Endodermal cell (in vitro differentiated cells): ENCODE measurements at regions not wholly inside any gene's neighbourhood (a gene's known extent, or its start where the extent isn't known, plus 50 kb on each side); places are given as distances from the start of the nearest gene placed in this dataset.

ENCODE experiments used
- DNase-seq: peaks from one replicate; pipeline ENCODE4 v3.0.0-alpha.2; 2017
- H3K27ac ChIP-seq: 2 replicates; pipeline ENCODE4 v1.5.1; 2013; ENCODE audit warnings: mild to moderate bottlenecking, low read depth, low read length, moderate library complexity
- H3K27me3 ChIP-seq: 2 replicates; pipeline ENCODE4 v1.6.1; 2013; ENCODE audit warnings: mild to moderate bottlenecking, low read length, moderate library complexity; ENCODE audit not compliant: insufficient read depth, control insufficient read depth, poor library complexity, severe bottlenecking
- H3K36me3 ChIP-seq: 2 replicates; pipeline ENCODE4 v1.7.0; 2013; ENCODE audit warnings: mild to moderate bottlenecking, low read length, moderate library complexity; ENCODE audit not compliant: control insufficient read depth, insufficient read depth
- H3K4me1 ChIP-seq: one replicate; pipeline ENCODE4 v1.7.0; 2013; ENCODE audit warnings: low read length; ENCODE audit not compliant: control insufficient read depth, insufficient read depth
- H3K4me3 ChIP-seq: 2 replicates; pipeline ENCODE4 v1.5.1; 2013; ENCODE audit warnings: mild to moderate bottlenecking, low read length, moderate library complexity
- H3K9ac ChIP-seq: 2 replicates; pipeline ENCODE4 v1.6.1; 2013; ENCODE audit warnings: mild to moderate bottlenecking, low read length, moderate library complexity; ENCODE audit not compliant: poor library complexity, severe bottlenecking; ENCODE audit errors: extremely low read depth
- H3K9me3 ChIP-seq: 2 replicates; pipeline ENCODE4 v1.6.1; 2013; ENCODE audit warnings: mild to moderate bottlenecking, low read length, moderate library complexity; ENCODE audit not compliant: control insufficient read depth
- H3K27ac Mint-ChIP-seq: 2 replicates; pipeline ENCODE4 v1.8.0; 2020; ENCODE audit warnings: mixed read lengths
- H3K27me3 Mint-ChIP-seq: 2 replicates; pipeline ENCODE4 v1.8.0; 2021; ENCODE audit warnings: mild to moderate bottlenecking, mixed read lengths; ENCODE audit not compliant: insufficient read depth
- H3K36me3 Mint-ChIP-seq: 2 replicates; pipeline ENCODE4 v1.8.0; 2020; ENCODE audit warnings: low read depth, mixed read lengths
- H3K4me1 Mint-ChIP-seq: 2 replicates; pipeline ENCODE4 v1.8.0; 2020; ENCODE audit warnings: mixed read lengths
- H3K4me3 Mint-ChIP-seq: 2 replicates; pipeline ENCODE4 v1.8.0; 2020; ENCODE audit warnings: mild to moderate bottlenecking, moderate library complexity, mixed read lengths
- H3K9me3 Mint-ChIP-seq: 2 replicates; pipeline ENCODE4 v1.8.0; 2020; ENCODE audit warnings: mild to moderate bottlenecking, mixed read lengths
- CTCF ChIP-seq: fragments of 200-600 bp; sonication (generic); conservative IDR thresholded peaks from 2 replicates; pipeline ENCODE4 v1.5.0; 2021; ENCODE audit warnings: antibody characterized with exemption, mild to moderate bottlenecking
- WGBS, 2 experiments: methylation state at CpG; one replicate each; pipeline versions ENCODE4 v1.1.5 to v1.1.7; 2013; ENCODE audit warnings: missing lambda C conversion rate in 2 of 2, mixed read lengths in 1 of 2; ENCODE audit not compliant: insufficient coverage in 1 of 2, insufficient read length in 1 of 2; 5-methylcytosine and 5-hydroxymethylcytosine counted together

- no peak overlapping the region for H3K4me3 Mint-ChIP-seq
- Histone ChIP-seq H3K9ac (no peak overlapping the region), H3K4me1 (peaks cover 5% of the 10 kb centered on the region), H3K4me3 (no peak overlapping the region), H3K27me3 (no peaks in the 10 kb centered on the region), H3K36me3 (no peaks in the 10 kb centered on the region), H3K9me3 (no peaks in the 10 kb centered on the region), H3K27ac (no peak overlapping the region)
- WGBS, 2 experiments = 20 to 48% methylated on average over 1 to 3 of the region's 3 CpGs
- no peaks in the 10 kb centered on the region for H3K36me3 Mint-ChIP-seq
- peaks cover 4% of the 10 kb centered on the region for H3K9me3 Mint-ChIP-seq
- H3K4me1 Mint-ChIP-seq = peaks cover 16% of the 10 kb centered on the region
- no peak for DNase-seq
- no peak overlapping the region for H3K27ac Mint-ChIP-seq
- H3K27me3 Mint-ChIP-seq = no peaks in the 10 kb centered on the region
- TF ChIP-seq CTCF = peak; percentile 37
Measured at GRCh38 chr1:170436928-170437327, 95.0 kb upstream of the GORAB start.

GRCh38 chr1:170445096-170445495 lies 86.9 kb upstream of the GORAB start:
- no peak for DNase-seq
- H3K27me3 Mint-ChIP-seq = no peaks in the 10 kb centered on the region
- no peaks in the 10 kb centered on the region for H3K36me3 Mint-ChIP-seq
- Histone ChIP-seq H3K27ac (no peak overlapping the region), H3K4me3 (no peak overlapping the region), H3K9ac (no peak overlapping the region), H3K27me3 (no peaks in the 10 kb centered on the region), H3K36me3 (no peaks in the 10 kb centered on the region), H3K4me1 (no peaks in the 10 kb centered on the region), H3K9me3 (no peaks in the 10 kb centered on the region)
- H3K4me1 Mint-ChIP-seq = no peaks in the 10 kb centered on the region
- TF ChIP-seq CTCF = no peak
- H3K27ac Mint-ChIP-seq = no peak overlapping the region
- H3K4me3 Mint-ChIP-seq = no peak overlapping the region
- 80 to 87% methylated on average over 2 of the region's 3 CpGs for WGBS, 2 experiments
- no peaks in the 10 kb centered on the region for H3K9me3 Mint-ChIP-seq

GRCh38 chr1:170448661-170449158 lies 83.3 kb upstream of the GORAB start:
- DNase-seq = no peak
- Histone ChIP-seq H3K4me1 (no peaks in the 10 kb centered on the region), H3K9ac (no peak overlapping the region), H3K27ac (no peak overlapping the region), H3K9me3 (no peaks in the 10 kb centered on the region), H3K36me3 (no peaks in the 10 kb centered on the region), H3K27me3 (no peaks in the 10 kb centered on the region), H3K4me3 (no peak overlapping the region)
- Mint-ChIP-seq H3K27ac (no peak overlapping the region), H3K4me1 (no peaks in the 10 kb centered on the region), H3K4me3 (no peak overlapping the region), H3K9me3 (peaks cover 13% of the 10 kb centered on the region), H3K36me3 (no peaks in the 10 kb centered on the region), H3K27me3 (no peaks in the 10 kb centered on the region)
- TF ChIP-seq CTCF = no peak
